HG03095 (cell line): ENCODE measurements at regions not wholly inside any gene's neighbourhood (a gene's known extent, or its start where the extent isn't known, plus 50 kb on each side); places are given as distances from the start of the nearest gene placed in this dataset.

ENCODE experiments used
- ATAC-seq: cut with Tn5 transposase; IDR thresholded peaks from one replicate; pipeline ENCODE4 v1.9.1; 2021; ENCODE audit warnings: moderate library complexity; ENCODE audit not compliant: unreplicated experiment

DNA sequence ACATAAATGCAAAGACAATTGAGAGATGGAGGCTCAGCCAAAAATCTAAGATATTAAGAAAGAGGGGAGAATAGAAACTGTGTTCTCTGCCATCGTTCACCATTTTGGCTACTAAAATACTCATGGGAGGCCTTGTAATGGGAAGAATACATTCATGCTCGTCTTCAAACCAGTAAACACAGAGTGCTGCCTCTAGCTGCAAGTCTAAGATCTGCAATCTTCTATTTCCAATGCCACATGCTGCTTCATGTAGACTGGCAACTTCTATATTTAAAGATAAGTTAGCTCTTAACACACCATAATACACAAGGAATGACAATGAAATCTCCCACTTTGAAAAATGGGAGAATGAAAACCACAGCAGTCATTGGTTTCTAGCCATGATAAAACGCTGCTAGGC is 387.3 kb downstream of the HS3ST3B1 start:
- no peak for ATAC-seq

DNA sequence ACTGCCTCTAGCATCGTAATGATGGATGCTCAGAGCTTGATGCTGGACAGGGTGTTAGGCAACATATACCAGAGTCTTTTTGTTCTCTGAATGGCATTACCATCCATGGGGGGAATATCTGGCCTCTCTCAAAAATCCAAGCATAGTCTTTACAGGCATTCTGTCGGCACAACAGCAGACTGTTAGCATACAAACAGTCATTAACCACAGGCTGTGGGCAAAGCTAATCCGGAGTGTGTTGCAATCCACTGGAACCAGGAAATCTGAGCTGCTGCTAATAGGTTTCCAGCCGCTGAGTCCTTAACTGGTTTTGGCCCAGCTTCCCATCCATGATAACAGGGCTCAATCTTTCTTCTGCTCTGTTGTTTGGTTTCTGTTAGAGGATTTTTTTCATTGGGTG is 371.9 kb downstream of the HS3ST3B1 start:
- ATAC-seq: no peak

DNA sequence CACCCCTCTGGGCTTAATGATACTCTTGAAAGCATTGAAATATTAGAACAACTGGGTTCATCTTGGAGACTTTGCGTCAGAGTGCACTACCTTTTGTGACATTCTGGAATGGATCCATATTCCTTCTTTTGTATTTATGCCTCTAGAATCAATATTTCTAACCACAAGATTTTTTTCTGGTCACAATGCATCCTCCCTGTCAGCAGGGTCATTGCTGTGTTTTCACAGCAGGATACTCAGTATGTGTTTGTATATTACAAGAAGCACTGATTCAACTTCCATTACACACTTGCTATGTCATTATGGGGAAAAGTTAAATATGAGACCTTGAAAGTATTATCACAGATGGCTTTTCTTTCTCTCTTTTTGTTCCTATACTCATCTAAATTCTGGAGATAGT is 370.0 kb downstream of the HS3ST3B1 start:
- no peak for ATAC-seq

DNA sequence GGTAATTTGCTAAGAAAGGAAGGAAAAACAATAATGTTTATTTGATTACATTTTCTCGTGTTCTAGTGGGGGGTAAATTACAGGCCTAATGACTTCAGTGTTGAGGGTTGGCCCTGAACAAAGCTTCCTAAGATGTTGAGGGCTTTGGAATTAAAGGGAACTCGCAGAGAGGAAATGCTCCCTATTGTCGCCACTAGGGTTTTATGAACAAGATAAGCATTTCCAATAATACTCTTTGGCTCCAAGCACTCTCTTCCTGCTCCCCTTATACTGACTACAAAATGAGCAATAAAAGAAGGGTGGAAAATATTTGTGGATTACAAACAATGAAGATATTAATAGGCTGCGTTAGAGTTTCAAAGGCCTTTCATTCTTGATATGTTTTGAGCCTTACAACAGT is 363.6 kb downstream of the HS3ST3B1 start:
- ATAC-seq: no peak

DNA sequence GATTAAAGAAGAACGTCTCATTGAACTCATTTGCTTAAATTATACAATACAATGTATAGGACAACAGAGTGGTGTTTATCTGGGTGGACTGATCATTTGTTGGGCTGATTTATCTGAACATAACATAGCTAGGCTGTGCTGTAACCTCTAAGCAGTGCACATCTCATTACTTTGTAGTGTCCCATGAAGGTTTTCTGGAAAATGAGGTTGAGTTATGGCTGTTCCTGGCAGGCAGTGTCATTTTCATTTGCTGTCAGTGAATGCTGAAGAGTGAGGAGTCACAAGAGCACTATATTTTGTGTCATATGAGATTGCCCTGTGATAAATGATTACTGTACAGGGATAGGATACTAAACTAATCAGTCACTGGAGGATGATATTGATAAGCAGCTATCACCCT is 340.2 kb downstream of the HS3ST3B1 start:
- no peak for ATAC-seq

DNA sequence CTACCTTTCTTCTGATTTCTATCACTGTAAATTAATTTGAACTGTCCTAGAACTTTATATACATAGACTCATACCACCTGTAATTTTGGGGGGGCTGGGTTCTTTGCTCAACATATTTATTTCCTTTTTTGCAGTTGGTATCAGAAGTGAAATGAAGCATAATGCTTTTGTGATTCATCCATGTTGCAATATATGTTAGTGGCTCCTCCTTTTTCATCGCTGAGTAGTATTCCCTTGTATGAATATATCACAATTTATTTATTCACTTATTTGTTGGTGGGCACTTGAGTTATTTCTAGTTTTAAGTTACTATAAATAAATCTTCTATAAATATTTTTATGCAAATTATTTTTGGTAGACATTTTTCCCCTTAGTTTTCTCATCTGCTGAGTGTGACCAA is 336.4 kb downstream of the HS3ST3B1 start:
- ATAC-seq: no peak

DNA sequence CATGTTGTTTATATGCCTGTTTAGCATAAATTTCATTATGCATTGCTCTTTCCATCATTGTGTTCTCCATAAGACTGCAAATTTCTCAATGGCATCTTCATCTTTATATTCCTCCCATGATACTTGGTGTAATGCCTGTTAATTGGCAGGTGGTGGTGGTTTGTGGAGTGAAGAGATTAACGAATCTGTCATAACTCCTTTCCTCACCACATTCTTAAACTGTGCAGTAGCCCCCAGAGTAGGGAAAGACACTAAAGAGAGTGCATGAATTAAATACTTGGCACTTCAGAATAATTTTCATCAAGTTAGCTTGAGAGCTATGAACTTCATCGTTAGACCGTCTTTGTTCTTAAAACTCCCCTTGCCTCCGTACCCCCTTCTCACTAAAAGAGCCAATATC is 329.7 kb downstream of the HS3ST3B1 start:
- ATAC-seq: no peak

DNA sequence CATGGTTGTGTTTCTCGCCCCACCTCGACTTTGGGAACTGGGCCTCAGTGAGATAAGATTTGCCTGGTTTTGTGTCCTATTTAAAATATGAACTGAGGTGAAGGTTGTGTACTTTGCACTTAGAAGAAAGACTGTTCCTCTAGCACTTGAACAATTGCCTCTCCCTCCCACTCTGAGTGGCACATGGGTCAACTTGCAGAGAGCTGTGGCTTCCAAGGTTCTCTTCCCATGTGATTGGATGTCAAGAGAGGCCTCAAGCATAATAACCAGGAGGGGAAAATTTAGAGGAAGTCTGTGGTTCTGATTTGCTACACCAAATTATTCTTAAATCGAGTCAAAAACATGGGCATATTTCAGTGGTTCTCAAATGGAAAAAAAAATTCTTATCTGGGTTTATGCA is 329.2 kb downstream of the HS3ST3B1 start:
- no peak for ATAC-seq

DNA sequence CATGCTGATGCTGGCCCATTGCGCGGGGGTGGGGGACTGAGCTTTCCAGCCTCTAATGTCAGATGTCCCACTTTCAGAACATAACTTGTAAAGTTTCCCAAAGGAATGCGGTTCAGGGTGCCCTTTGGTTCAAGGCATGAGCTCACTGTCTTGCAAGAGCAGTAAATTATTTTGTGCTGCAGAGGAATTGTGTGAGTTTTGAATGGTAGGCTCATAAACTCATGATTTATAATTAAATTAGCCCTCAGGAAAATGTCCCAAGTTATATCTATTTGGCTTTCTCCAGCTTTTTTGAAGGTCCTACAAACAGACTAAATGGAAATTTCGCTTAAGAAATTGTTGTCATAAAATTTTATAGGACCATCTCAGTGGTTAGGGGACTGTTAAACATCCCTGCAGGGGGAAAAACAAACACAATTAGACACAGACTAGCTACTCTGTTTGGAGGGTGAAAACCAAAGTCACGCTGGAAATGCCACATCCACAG is 321.8 kb downstream of the HS3ST3B1 start:
- ATAC-seq: no peak

DNA sequence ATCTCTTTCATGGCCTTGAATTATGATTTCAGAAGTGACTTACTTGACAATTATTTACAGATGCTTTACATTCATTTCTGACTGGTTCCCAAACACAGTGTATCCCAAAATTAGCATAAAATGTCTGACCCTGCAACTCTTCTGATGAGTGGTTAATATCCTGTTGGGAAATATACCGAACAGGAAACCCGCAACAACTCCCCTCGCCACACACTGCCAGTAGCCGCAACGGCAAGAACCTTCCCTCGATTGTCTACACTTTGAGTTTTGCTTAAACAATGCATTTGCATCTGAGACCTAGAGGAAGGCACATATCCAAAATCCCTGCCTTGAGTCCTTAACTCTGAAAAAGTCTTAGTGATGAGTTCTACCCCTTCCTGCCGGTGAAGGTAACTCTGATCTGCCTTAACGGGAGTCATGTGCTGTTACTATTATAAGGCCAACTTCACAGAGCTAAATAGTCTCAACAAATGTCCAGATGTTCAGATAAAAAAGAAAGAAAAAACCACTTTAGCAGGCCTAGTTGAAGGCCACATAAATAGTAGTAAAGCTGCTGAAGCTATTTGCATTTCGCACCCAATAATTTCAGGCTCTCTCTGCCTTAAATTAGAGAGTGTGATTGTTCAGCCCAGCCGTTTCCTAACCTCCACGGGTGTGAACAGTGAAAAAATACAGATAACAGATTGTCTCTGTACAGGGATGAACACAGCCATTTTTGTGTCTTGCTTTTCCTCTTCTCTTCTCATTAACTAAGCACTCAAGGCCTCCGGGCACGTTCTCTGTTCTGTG is 321.1 kb downstream of the HS3ST3B1 start:
- ATAC-seq: no peak

DNA sequence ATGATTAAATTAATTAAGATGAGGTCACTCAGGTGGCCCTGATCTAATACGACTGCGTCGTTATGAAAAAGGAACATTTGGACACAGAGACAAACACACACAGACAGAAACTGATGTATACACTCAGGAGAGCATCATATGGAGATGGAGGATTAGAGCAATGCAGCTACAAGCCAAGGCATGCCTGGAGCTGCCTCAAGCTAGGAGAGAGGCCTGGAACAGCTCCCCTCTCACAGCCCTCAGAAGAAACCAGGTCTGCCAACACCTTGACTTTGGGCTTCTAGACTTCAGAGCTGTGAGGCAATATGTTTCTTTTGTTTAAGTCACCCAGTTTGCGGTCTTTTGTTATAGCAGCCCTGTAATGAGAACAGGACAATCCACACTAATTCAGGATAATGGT is 318.9 kb downstream of the HS3ST3B1 start:
- no peak for ATAC-seq

DNA sequence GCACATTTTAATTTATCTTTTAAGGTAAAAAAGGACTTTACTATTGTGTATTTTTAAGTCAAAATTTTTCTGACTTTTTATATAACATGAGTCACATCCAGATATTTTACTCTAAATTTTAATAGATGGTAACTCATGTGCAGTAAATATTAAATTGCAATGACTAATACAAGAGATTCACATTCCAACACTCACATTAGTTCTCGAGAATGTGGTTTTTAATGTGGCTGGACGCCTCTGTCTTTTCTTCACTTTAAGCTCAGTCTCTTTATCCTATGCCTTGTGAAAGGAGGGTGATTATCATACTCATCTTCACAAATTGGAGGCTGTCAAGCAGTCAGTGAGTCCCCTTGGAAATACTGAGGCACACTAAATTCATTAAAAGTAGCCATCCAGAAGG is 315.6 kb downstream of the HS3ST3B1 start:
- ATAC-seq: no peak

DNA sequence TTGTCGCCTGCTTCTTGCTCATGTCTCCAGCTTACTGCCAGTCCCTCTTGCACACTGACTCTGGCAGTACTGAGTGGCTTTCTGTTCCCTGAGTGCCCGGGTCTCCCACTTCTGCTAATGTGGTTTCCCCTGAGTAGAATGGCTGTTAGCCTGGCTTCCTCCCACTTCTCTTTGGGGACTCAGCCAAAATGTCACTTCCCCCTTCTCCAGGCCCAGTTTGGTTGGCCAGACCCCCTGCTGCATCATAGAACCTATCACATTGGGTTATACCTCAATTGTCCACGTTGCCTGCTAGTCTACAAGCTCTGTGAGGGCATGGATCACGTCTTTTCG is 304.4 kb downstream of the HS3ST3B1 start:
- ATAC-seq: no peak

DNA sequence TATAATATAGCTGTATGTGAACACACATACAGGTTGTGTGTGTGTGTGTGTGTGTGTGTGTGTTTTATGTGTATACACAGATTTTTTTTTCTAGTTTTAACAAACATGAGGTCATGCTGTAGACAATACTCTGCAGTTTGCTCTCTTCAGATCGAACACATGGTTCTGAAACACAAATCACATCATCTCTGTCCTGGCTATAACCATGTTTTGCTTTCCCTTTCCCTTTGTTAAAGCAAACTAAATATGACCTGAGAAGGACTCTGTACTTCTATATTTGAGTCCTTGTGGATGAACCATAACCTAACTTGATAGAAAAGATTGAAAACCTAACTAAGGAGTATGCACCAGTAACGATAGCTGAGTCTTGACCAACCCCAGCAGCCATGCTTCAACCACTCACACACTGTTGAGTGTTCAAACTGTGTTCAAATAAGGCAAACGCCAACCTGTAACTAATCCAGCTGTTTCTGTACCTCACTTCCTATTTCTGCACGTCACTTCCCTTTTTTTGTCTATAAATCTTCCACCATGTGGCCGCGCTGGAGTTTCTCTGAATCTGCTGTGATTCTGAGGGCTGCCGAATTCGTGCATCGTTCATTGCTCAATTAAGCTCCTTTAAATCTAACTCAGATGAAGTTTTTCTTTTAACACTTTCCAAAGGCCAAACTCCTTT is 303.8 kb downstream of the HS3ST3B1 start:
- no peak for ATAC-seq

DNA sequence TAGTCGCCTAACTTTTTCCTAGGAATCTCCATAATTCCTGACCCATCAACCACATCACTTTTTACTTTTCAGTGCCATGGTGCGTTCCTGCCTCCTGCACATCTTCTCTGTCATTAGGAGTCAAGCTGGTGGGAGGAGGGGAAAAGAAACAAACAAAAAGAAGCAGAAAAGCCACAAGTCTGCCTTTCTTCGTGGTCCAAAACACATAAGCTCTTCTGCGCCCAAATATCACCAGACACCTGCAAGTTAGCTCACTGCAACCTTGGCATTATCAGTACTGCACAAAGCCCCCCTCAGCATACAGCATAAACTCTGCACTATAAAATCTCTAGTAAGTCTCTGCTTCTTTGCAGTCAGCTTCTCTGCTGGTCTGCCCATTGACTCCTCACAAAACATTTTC is 295.3 kb downstream of the HS3ST3B1 start:
- ATAC-seq: no peak

DNA sequence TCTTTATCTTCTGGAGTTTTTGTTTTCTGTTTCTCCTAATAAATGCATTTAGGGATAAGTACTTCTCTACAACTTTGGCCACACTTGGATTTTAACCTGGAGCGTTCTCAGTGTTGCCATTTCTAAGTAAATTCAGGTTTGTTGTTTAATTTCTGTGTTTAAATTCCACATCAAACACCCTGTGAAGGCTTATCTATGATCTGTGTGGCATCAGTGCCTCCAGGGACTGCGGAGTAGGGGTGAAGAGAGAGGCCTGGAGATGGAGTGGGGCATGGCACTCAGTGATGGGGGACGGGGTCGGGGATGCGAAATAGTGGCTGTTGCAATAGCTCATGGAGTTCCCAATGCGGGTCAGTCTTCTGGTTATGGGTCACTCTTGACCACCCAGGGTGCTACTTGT is 294.8 kb downstream of the HS3ST3B1 start:
- ATAC-seq: no peak

DNA sequence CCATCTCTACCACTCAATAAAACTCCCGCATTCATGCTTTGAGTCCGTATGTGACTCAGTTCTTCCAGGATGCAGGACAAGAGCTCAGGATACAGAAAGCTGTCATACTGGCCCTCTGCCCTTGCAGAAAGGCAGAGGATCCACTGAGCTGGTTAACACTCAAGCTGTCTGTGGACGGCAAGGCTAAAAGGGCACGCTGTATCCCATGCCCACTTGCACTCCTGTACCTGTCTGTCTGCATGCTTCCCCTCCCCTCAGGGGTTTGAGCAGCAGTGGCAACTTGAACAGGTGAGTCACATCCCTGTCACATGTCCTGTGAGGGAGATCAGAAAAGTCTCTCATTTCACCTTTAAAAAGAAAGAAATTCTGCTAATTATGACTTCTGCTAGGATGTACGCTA is 293.8 kb downstream of the HS3ST3B1 start:
- ATAC-seq: no peak

DNA sequence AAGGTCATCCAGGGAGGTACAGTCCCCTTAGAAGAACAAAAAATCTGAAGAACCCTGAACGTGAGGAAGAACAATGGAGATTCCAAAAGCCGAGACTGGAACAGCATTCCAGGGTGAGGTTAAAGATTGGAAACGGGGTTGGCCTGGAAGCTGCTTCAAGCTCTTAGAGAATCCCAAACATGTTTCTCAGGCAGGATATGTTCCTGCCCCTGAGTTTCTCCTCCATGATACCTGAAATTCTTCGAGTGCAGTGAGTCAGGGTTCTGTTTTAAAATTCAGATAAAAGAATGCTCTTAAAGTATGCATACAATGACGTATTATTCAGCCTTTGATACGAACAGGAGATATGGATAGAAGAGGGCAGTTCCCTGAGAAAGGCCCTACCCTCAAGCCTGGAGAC is 293.1 kb downstream of the HS3ST3B1 start:
- no peak for ATAC-seq

DNA sequence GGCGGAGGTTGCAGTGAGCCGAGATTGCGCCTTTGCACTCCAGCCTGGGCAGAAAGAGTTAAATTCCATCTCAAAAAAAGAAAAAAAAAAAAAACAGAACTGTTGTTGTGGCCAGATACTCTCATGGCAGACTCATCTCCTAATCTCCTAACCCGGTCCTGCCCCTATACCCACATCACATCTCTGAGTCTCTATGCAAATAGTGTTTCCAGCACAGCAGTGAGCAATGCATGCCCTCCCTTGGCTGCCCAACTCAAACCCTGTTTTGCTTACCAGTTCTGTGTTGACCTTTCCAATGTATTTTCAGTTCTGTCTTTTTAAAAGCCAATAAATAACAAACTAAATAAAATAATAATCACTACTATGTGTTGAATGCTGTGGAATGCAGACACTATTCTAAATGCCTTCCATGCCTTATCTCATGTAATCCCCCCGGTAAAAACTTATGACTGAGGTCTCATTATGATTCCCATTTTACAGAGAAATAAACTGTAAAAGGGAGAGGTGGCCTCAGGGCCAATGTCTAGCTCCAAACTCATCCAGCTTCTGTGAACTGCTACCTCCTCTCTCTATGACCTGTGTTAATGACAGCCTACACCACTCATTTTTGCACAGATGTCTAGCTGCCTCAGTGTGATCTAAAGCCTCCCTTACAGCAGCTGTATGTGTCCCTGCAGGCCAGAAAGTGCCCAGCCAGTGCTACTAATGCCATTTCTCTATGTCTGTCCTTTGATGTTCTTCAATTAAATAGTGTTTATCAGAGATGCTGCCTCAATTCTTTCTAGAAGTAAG is 289.8 kb downstream of the HS3ST3B1 start:
- ATAC-seq: no peak

DNA sequence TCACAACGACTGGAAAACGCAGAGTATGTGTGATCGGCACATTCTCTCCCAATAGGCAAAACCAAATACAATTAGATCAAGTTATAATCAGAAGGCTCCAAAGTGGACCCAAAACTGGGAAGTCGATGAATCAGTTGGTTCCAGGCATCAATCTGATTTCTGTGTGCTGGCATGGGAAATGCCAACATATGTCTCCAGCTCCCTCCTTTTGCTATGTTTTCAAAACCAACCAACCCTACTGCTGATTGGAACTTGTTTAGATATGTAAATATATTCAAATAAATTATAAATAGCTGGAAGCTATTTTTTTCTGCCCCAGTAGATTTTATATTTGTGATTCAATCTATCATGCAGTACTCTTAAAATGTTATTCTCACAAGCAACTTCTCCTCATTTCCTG is 284.2 kb downstream of the HS3ST3B1 start:
- no peak for ATAC-seq

DNA sequence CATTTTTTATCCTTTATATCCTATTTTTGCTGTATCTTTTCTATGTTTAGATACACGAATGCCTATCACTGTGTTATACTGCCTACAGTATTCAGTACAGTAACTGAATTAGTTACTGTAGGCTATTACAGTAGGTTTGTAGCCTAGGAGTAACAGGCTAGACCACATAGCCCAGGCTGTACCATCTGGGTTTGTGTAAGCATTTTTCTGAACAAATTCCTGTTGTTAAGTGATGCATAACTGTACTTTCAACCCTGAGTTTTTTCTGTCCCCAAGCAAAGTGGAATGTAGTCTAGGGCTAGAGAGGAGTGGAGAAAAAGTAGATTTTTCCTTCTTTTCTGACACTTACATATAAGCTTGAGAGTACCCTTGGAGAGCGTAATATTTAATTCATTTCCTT is 282.1 kb downstream of the HS3ST3B1 start:
- ATAC-seq: no peak
